Skeletal muscle cell (primary cell): ENCODE measurements at regions not wholly inside any gene's neighbourhood (a gene's known extent, or its start where the extent isn't known, plus 50 kb on each side); places are given as distances from the start of the nearest gene placed in this dataset.

Experiments
- DNase-seq: peaks from one replicate; pipeline ENCODE4 v3.0.0-alpha.2; 2010; ENCODE audit warnings: low read depth
- H3K4me3 ChIP-seq: 2 replicates; pipeline ENCODE4 v1.5.1; 2011; ENCODE audit warnings: low read depth, mild to moderate bottlenecking, control low read depth, low read length, moderate library complexity

DNA sequence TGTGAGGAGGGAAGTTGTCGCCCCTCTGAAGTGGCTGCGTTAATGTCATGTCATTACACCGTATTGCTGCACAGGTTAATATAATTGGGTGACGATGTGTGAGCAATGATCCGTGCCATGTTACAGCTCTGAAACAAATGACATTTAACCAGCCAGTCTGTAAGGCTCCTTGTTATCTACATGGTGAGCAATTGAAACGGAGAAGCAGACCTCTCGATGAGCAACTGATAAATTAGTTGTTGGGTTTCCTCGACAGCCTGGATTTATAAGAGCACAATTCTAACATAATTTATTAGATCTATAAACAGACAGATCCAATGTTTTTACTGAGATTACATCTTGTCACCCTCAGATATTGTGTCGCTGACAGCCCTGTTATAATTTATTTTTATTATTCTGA lies 49.9 kb upstream of the MAFB start:
- DNase-seq, result no peak
- no peak overlapping the region for H3K4me3 ChIP-seq

DNA sequence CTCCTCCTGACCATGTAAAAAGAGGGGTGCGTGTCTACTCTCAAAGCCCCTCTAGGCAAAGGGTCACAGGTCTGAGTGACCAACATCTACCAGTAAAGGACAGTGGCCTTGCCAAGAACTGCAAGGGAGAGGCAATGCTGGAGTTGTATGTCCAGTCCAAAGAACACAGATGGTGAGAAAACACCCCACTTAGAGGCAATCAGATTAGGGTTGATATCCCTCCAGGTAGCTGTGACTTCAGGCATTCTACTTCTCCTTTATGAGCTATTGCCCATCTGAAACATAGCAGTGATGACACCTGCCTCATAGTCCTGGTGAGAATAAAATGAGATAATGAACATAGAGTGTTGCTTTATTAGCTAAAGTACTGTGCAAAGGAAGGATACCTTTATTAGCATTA lies 50.8 kb upstream of the MAFB start:
- DNase-seq, result no peak
- no peak overlapping the region for H3K4me3 ChIP-seq

DNA sequence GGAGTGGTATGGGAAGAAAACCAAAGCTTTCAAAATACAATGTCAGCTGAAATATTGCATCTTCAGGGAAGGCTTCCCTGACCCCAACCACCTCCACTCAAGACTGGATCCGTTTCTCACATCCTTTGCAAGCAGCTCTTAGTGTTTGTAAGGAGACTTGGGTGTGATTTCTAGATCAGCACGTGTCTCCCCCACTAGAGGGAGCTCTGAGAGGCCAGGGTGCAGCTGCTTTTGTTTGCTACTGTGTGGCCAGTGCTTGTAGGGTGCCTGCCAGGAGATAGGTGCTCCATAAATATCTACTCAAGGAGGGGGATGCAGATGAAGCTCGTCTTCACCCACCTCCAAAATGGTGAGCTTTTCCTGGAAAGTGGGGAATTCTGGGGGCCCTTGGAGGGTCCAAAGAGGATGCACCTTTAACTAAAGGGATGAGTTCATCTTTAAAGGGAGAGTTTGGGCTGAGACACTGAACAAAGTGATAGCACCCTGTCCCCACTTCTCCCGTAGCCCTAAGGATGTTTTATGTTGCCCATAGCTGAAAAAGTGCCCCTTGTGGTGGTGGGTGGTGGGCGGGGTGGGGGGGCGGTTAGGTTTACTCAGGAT lies 52.6 kb upstream of the MAFB start:
- no peak overlapping the region for H3K4me3 ChIP-seq
- DNase-seq, result no peak

- no peak overlapping the region for H3K4me3 ChIP-seq
- no peak for DNase-seq
Measured at GRCh38 chr20:40743141-40743775, 54.2 kb upstream of the MAFB start.

DNA sequence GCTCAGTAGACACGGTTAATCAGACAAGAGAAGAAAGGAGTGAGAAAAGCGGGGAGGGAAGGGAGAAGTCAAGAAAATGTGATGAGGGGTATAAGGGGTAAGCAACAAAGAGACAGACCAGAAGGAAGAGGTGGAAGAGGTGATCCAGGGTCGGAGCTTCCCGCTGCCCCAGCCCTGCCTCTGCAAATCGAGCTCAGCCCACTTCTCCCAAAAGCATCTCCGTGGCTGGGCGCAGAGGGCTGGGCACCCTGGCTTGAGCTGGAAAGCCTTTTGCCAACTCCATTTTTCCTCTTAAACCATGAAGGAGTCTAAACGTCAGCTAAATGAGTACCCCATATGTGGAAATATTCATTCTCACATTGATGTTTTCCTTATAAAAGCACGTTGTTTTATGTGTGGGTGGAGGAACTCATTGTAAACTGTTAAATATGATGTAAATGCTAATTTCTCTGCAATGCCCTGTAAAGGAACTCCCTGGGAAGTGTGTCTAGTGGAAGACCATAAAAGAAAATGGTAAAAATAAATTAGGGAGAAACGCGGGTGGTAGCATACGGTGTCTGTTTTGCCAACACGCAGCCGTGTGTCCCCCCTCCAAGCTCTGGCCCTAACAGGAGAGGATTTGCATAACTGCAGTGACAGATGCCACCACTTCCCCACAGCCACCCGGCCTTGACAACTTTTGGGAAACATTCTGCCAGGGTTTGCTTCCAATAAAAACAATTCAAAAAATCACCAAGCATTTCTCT lies 55.2 kb upstream of the MAFB start:
- DNase-seq, result no peak
- H3K4me3 ChIP-seq, result no peak overlapping the region

DNA sequence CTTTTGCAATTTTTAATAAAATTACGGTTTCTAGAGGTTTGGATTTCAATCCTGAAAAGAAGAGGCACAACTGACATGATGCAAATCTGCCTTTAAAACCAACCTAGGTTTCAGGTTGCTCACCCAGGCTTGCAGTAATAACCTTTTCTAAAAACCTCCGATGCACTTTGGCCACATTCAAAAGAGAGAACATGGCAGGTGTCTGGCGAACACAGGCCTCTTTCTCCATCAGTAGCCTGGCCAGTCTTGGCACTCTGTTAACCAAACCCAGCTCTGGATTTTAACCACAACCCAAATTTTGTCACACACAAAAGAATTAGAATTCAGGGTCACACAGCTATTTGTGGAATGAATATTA lies 55.8 kb upstream of the MAFB start:
- H3K4me3 ChIP-seq, result no peak overlapping the region
- no peak for DNase-seq

DNA sequence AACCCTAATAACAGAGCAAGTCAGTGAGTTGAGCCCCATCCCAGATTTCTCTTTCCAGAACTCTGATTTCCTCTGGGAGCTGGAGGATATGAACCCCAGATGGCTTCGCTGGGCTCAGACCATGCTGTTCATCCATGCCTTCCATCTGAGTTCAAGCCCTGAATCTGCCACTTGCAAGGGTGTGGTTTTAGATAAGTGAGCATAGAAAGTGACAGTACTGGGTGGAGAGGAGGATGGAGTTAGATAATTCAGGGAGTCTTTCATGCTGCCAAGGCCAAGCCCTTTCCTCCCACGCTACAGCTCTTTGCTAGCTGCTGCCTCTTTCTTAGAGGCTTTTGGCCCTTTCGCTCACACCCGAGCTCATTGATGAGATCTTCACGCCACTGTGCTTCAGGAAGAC lies 57.2 kb upstream of the MAFB start:
- DNase-seq, result no peak
- H3K4me3 ChIP-seq, result no peak overlapping the region

GRCh38 chr20:40748182-40748581 lies 59.1 kb upstream of the MAFB start:
- no peak overlapping the region for H3K4me3 ChIP-seq
- no peak for DNase-seq

GRCh38 chr20:40749985-40750506 lies 61.0 kb upstream of the MAFB start:
- no peak for DNase-seq
- H3K4me3 ChIP-seq, result no peak overlapping the region

DNA sequence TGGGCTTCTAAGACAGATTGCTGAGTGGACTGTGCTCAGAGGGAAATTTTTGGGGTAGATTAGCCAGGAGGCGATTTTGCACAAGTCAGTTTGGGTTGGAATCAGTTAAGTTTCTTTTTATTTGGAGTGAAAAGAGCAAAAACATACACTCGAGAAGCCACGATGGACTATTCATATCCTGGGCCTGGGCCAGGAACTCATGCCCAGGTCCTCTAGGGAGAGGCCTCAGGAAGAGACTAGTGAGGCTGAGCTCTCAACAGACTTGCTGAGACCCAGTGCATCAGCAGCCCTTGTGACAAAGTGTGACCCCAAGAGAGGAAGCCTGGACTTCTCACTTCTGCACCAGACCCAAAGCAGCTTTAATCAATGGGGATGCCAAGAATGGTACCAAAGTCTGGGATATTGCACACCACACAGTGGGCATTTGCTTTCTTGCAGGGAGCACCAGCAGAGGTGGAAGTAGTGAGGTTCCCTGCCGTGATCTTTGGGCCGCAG lies 61.6 kb upstream of the MAFB start:
- DNase-seq, result no peak
- no peak overlapping the region for H3K4me3 ChIP-seq

- DNase-seq, result no peak
- H3K4me3 ChIP-seq, result no peak overlapping the region
Measured at GRCh38 chr20:40753472-40753871, 64.4 kb upstream of the MAFB start.

DNA sequence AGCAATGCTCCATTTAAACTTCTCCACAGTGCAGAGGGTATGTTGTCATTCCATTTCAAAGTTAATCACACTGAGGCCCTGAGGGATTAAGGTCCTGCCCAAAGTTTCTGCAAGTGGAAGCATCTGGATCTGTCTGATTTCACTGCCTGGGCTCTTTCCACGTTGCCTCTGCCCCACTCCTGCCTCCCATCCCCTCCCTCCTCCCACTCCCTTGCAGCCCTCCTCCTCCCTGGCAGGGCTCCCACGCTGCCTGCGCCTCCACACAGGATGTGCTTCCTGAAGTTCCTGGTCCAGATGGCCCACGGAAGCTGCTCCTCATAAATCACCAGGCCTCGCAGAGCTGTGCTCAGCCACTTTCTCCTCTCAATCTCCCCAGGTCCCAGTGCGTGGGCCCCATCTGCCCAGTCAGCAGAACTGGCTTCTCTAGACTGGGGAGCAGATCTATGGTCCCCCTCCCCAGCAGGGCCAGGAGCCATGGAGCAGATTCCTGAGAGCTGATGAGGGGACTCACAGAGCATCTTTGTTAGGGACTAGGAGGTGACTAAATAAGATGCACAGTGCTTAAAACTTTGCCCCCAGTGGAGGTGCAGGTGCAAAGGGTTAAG lies 65.4 kb upstream of the MAFB start:
- peak; percentile 7 for DNase-seq
- no peak overlapping the region for H3K4me3 ChIP-seq

DNA sequence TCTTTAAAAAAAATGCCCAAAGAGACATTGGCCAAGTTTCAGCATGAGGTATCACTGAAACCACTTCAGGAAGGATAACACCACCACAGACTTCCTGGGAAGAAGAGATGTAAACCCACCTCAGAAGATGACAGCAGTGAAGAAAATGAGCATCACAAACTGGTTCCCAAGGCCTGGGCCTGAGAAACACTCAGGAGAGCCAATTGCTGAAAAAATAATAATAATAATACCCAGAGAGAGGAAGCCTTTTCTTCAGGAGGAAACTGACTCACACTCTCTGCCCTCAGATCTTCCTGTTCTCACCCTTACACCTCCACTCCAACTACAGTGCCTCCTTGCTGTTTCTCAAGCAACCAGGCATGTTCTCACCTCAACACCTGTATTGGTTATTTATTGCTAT lies 68.1 kb upstream of the MAFB start:
- DNase-seq, result no peak
- H3K4me3 ChIP-seq, result no peak overlapping the region

- H3K4me3 ChIP-seq, result no peak overlapping the region
- no peak for DNase-seq
Measured at GRCh38 chr20:40758790-40759189, 69.8 kb upstream of the MAFB start.

GRCh38 chr20:40760399-40760798 lies 71.4 kb upstream of the MAFB start:
- H3K4me3 ChIP-seq, result no peak overlapping the region
- no peak for DNase-seq

GRCh38 chr20:40763646-40764295 lies 74.7 kb upstream of the MAFB start:
- no peak for DNase-seq
- H3K4me3 ChIP-seq, result no peak overlapping the region

- no peak overlapping the region for H3K4me3 ChIP-seq
- no peak for DNase-seq
Measured at GRCh38 chr20:40765814-40766480, 76.9 kb upstream of the MAFB start.

- no peak overlapping the region for H3K4me3 ChIP-seq
- no peak for DNase-seq
Measured at GRCh38 chr20:40766790-40767614, 78.0 kb upstream of the MAFB start.

- DNase-seq, result no peak
- no peak overlapping the region for H3K4me3 ChIP-seq
Measured at GRCh38 chr20:40767615-40767924, 78.5 kb upstream of the MAFB start.
